HG02759 (cell line): ENCODE measurements at regions not wholly inside any gene's neighbourhood (a gene's known extent, or its start where the extent isn't known, plus 50 kb on each side); places are given as distances from the start of the nearest gene placed in this dataset.

Experiments
- ATAC-seq: cut with Tn5 transposase; IDR thresholded peaks from one replicate; pipeline ENCODE4 v1.9.1; 2021; ENCODE audit warnings: mild to moderate bottlenecking, moderate library complexity; ENCODE audit not compliant: unreplicated experiment

- no peak for ATAC-seq
These were observed 471.1 kb upstream of the ANO3 start for GRCh38 chr11:25860677-25861450.

- ATAC-seq, result no peak
These were observed 469.8 kb upstream of the ANO3 start for GRCh38 chr11:25862159-25862558.

- ATAC-seq, result no peak
These were observed 467.9 kb upstream of the ANO3 start for GRCh38 chr11:25863986-25864385.

DNA sequence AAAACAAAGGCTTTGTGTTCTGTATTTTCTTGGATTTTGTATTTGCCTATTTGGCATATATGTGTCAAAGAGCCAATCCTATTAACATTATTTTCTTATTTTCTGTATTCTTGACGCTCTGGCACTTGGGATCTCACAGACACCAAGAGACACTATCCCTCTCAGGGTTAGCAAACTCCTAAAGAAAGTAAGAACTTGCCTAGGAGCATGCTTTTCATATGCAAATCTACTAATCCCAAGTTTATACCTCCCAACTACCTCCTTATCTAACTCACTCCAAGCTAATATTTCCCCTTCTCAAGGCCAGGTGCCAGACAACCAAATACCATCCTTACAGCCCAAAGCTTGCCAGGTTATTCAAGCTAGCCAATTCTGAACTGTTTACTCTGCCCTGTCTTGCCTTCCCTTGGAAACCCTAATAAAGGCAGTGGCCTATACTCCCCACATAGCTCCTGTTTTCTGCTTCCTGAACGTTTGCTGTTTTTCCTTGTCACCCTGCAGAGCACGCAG lies 455.4 kb upstream of the ANO3 start:
- ATAC-seq, result no peak

GRCh38 chr11:25886036-25886435 lies 445.9 kb upstream of the ANO3 start:
- no peak for ATAC-seq

DNA sequence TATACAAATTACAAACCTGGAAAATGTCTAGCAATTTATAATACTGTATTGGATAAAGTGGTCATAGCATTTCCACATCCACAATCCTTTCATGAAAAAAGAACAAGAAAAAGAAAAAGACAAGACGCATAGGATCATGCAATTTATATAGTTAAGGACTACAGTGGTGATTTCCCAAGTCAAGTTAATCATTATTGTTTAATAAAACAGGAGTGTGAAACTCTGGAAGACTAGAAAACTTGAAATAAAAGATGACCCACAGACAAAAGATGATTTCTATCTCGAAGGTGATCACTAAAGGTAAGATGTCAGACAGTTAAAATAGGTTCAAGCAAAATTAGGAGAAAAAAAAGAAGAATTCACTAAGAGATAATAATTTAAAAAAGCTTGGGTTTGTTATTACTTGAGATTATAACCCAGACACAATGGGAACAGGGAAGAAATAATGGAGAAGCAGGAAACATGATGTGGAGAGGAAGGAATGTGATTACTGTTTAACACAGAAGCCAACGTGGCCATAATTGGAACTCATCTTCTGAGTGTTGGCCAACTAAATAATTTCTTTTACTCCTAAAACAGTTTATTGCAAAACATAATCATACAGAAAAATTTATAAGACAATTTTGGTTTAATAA lies 441.2 kb upstream of the ANO3 start:
- ATAC-seq, result no peak

DNA sequence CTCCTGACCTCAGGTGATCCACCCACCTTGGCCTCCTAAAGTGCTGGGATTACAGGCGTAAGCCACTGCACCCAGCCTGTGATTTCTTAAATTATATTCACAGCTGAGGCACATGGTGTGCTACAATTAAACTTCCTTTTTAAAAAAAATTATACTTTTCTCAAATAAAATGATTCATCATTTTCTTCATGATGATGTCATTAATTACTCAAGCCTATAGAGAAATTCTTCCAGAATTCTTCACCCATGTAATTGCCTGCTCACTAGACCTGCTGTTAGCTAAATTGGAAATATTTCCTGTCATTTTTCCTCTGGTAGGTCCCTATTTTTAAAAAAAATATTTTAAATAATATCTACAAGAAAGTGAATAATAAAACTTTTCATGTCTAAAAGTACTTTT lies 440.0 kb upstream of the ANO3 start:
- no peak for ATAC-seq

- no peak for ATAC-seq
These were observed 432.2 kb upstream of the ANO3 start for GRCh38 chr11:25899617-25900160.

DNA sequence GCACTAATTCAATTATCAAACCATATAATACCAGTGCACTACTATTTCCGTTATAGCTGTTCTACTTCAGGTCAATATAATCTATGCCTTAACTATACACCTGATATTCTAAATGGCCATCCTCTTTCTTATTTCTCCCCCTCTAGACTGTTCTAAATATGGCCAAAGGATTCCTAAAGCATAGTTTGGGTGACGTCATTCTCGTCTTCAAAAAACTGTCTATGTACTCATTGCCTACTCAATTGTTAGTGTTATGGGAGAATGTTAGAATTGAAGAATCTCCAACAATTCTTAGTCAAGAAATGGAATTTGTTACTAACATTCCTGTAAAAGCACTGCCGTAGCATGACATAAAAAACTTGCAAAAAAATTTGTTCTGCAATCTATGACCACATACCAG lies 431.1 kb upstream of the ANO3 start:
- no peak for ATAC-seq

DNA sequence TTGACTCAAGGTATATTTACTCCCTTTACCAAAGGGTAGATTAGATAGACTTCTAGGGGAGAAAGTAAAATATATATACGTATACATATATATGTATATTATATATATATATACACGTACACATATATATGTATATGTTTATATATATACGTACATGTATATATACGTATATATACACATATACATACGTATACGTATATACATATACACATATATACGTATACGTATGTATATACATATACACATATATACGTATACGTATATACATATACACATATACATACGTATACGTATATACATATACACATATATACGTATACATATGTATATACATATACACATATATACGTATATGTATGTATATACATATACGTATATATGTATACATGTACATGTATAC lies 430.5 kb upstream of the ANO3 start:
- ATAC-seq, result no peak

DNA sequence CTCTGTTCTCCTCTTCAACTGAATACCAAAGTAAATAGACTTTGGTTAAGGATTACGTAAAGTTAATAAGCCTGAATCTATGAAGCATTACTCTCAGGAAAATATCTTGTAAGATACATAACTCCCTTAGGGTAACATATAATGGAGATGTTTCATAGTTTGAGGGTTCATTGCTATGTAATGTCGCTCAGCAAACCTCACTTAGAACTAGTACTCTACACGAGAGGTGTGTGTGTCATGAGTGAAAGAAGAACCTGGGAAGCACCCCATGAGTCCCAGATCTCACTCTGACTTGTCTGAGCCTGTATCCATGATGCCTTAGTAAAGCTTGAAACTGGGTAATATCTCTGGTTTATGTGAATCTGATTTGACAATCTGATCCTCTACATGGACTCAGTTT lies 429.5 kb upstream of the ANO3 start:
- no peak for ATAC-seq

- ATAC-seq, result no peak
These were observed 423.2 kb upstream of the ANO3 start for GRCh38 chr11:25908726-25909125.

GRCh38 chr11:25910086-25910485 lies 421.8 kb upstream of the ANO3 start:
- ATAC-seq, result no peak

DNA sequence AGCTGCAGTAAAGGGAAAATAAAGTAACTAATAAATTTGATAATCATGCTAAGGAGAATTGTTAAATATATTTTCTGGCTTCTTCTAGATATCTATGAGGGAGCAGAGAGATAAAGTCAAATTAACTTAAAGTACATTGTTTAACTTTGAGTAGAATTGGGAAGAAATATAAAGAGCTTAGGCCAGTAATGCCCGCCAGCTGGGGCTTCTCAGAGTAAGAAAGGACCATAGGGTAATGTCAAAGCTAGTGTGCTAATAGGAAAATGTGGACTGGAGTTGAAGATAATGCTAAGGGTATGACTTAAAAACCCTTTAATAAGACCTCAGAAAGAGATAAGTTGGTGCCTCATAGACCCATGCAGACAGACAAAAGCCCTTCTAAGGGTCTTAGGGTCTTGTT lies 411.6 kb upstream of the ANO3 start:
- ATAC-seq, result no peak

- ATAC-seq, result no peak
These were observed 407.3 kb upstream of the ANO3 start for GRCh38 chr11:25924586-25924985.

GRCh38 chr11:25925359-25925758 lies 406.6 kb upstream of the ANO3 start:
- no peak for ATAC-seq

DNA sequence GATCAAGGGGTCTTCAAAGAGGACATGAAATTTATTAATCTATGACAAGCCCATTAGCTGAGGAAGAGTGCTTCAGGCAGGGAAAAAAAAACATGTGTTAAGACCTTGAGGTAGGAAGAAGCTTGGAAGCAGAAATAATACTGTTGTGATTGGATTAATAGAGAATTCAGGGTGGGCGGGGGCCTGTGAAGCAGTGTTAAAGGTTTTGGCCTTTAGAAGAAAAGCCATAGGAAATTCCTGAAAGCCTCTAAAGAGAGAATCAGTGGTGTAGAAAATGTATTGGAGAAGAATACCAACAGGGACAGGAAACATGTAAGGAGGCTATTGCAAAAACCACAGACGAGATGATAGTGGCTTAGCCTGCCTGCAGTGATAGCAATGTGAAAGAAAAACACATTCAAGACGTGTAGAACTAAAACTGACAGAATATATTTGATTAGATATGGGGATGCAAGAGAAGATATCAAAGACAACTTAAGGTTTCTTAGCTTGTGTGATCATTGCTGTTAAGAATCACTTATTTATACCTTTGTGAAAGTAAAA lies 404.4 kb upstream of the ANO3 start:
- ATAC-seq, result no peak

DNA sequence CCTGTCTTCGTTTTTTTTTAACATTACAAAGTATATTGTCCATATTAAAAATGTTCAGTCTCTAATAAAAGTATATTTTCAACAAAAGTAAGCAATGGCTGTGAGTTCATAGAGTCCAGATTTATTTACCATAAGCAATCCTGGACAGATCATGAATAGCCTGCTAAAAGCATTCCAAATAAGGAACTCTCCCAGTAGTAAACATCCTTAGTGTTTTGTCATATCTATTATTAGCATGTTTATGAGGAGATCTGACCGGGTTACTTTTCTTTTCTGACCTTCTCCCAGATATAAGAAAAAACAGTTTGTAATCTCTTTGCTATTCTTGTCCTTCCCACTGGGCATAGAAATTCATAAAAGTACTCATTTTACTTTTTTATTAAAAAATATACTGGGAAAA lies 403.9 kb upstream of the ANO3 start:
- no peak for ATAC-seq

DNA sequence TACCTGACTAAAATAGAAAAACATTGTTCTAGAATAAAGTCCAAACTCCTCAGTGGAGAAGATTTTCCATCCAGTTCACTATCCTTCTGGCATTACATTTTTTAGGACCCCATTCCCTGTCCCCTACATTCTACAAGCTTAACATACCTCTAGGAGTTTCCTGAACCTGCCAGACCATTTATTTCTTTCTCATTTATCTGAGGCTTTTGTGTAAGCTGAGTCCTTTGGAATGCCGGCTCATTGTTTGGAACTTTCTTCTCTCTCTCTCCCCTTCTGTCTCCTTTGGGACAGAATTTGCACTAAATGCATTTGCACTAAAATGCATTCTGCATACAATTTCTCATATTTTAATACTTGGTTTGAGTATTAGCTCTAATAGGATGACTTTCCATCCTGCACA lies 393.0 kb upstream of the ANO3 start:
- ATAC-seq, result no peak

- no peak for ATAC-seq
These were observed 392.2 kb upstream of the ANO3 start for GRCh38 chr11:25939691-25940090.

DNA sequence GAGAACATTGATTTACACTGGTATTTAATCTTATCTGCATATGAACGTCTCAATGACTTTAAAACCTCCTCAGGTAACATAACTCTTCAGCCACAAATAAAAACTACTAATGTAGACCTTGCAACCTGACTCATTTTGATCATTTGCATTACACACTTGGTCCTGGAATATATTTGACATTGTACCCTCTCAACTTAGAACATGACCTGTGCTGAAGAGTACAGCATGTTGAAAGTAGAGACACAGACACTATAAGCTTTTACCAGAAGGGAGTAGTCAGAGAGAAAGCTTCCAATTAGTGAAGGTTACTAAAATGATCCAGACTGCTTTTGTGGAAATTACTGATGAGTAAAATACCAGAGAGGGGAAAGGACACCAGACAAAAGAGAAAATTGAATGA lies 390.6 kb upstream of the ANO3 start:
- ATAC-seq, result no peak

- ATAC-seq, result no peak
These were observed 388.9 kb upstream of the ANO3 start for GRCh38 chr11:25943031-25943430.
